GM21526 (cell line): ENCODE measurements at regions not wholly inside any gene's neighbourhood (a gene's known extent, or its start where the extent isn't known, plus 50 kb on each side); places are given as distances from the start of the nearest gene placed in this dataset.

ENCODE experiments used
- ATAC-seq: cut with Tn5 transposase; IDR thresholded peaks from one replicate; pipeline ENCODE4 v1.9.1; 2021; ENCODE audit warnings: moderate library complexity; ENCODE audit not compliant: unreplicated experiment, low FRiP score

DNA sequence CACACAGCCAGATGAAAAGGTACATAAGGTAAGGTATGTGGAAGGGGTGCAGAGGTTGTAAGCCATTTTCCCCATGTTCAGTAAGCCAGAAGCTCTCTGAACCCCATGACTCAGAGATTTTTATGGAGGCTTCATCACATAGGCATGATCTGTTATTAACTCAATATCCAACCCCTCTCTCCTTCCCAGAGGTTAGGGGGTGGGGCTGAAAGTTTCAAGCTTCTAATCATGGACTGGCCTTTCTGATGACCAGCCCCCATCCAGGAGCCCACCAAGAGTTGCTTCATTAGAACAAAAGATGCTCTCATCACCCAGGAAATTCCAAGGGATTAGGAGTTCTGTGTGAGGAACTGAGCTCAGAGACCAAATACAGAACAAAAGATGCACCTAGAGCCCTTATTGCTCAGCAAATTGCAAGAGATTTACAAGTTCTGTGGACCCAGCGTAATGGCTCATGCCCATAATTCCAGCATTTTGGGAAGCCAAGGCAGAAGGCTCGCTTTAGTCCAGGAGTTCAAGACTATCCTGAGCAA lies 103.2 kb upstream of the DAAM1 start:
- ATAC-seq, result no peak

DNA sequence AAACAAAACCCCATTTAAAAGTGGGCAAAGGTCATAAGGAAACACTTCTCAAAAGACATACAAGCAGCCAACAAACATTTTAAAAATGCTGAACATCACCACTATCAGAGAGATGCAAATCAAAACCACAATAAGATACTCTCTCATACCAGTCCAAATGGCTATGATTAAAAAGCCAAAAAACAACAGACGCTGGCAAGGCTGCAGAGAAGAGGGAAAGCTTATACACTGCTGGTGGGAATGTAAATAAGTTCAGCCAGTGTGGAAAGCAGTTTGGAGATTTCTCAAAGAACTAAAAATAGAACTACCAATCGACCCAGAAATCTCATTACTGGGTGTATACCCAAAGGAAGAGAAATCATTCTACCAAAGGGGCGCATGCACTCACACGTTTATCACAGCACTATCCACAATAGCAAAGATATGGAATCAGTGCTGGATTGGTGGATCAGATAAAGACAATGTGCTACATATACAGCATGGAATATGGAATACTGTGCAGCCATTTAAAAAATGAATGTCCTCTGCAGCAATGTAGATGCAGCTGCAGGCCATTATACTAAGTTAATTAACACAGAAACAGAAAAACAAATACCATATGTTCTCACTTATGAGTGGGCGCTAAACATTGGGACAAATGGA lies 102.1 kb upstream of the DAAM1 start:
- no peak for ATAC-seq

DNA sequence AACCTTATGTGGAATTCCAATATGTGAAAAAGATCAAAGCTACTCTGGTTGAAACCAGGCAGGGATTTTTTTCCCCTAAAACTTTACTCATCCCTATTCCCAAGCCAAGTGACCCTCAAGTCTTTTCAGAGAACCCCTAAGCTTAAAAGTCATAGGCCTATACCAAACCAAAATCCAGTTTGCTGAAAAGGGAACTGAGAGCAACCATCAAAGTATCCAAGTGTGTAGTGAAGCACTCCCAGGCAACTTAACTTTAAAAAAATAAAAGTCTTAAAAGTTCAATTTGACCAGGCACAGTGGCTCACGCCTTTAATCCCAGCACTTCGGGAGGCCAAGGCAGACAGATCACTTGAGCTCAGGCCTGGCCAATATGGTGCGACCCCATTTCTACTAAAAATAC lies 101.2 kb upstream of the DAAM1 start:
- no peak for ATAC-seq

DNA sequence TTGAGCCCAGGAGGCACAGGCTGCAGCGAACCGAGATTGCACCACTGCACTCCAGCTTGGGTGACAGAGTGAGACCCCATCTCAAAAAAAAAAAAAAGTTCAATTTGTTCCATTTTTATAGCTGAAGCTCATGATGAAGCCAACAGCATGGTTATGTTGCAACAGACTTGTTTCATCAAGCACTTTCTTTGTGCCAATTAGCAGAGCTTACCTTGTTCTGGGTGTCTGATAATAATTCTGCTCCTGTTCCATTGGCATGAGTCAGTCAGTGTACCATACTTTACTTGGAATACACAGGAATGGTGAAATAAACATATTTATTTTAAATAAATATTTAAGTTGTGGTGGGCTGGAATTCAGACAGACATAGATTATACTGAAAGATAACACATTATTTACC lies 100.8 kb upstream of the DAAM1 start:
- no peak for ATAC-seq

DNA sequence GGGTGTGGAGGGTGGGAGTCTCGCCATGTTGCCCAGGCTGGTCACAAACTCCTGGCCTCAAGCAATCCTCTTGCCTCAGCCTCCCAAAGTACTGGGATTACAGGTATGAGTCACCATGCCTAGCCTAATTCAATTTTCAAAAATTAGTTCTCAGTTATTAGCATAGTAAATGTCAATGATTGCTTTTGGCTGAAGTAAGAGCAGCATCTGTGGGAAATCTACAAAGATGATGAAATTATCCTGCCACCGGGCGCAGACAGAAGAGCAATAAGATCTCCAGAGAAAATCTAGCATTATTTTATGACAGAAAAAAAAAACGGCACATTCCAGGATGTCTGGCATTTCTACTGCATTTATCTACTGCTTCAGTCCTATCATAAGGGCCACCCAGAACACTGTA lies 97.9 kb upstream of the DAAM1 start:
- ATAC-seq, result no peak

DNA sequence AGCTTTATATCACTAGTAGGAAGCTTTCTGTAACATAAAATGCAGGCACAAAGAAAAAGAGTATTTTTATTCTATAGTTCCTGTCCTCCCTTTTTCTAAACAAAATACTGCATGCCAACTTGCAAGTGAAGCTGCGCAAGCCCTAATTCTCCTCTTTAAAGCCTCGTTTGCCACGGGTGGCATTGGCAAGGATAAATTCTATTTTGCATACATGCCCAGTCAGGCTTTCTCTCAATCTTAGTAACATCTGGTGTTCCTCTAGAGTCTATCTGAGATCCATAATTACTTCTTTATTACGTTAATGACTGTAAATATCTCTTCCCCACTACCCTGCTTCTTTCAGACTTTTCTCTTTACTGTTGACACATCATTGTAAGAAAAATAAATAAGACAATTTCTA lies 97.1 kb upstream of the DAAM1 start:
- no peak for ATAC-seq

DNA sequence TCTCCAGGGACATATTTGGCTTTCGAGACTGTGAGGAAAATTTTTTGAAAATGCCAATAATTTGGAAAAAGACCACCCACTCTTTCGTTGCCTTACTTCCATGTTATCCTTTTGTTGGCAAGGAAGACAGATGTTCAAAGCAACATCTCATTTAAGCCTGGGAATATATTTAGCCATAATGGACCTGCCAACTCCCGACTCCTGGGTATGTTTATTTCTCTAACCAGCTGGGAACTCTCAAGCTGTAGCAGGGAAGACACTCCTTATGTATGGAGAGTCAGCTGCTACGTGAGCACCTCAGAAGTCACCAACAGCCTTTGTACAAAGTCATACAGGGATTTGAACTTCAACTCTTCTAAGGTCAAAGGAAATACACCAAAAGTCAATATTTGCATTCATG lies 96.5 kb upstream of the DAAM1 start:
- no peak for ATAC-seq

DNA sequence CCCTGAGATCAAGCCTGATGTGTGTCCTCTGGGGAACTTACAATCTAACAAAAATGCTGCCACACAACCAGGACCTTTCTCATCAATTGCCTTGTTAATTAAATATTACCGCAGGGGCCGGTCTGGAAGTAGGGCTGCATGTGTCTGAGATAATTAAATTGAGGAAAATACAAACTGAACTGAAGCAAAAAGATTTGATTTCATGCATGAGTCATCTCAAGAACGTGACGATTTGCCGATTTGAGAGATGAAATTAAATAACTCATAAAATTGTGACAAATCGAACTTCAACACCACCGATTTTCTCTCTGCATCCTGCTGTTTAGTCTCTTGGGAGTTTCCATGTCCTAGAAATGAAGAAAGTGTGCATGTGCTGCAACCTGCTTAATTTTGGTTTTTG lies 94.6 kb upstream of the DAAM1 start:
- ATAC-seq, result no peak

DNA sequence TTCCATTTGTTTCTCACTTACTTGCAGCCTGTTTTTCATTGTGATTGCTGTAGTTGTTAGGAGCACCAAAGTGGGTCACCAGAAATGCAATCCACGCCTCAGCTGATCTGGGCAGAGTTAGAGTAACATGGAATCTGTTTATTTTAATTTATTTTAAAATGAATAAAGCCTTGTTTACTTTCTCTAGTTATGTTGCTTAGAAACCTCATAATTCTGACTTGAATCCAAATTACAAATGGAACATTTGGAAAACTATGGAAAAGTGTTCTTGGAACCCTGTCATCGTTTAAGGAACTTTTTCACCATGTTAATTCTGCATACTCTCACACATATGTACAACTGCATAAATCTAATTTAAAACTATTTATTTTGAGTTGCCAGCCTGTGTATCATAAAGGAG lies 92.2 kb upstream of the DAAM1 start:
- no peak for ATAC-seq

DNA sequence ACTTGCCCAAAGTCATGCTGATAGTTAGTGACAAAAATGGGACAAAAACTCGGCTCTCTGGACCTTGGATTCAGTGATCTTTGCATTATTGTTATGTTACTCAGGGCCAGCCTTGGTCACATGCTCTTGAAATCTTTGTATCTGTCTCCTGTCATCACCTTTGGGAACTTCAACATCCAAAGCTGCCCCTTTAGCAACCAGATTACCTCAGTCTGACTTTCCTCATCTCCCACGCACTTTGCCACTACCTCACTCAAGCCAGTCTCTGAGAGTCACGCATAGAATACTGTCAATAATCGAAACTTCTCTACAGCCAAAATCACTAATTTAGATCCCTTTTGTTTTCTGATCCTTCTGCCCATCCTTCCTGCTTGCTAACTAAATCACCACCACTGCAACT lies 90.8 kb upstream of the DAAM1 start:
- no peak for ATAC-seq

DNA sequence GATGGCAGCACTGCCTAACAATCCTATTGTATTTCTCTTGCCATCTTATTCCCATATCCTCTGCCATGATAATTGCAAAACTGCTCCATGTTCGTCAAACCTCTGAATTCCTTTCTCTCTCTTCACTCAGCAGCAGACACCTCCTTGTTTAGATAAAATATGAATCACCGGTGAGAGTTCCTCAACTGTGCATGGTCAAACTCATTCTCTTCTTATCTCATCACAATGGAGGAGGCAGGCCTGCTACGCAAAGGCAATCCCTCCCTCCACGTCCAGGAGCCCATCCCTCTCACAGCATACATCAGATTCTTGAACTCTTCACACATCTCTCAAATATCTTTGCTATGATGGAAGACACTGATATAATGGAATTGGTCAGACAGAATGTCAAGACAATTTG lies 90.1 kb upstream of the DAAM1 start:
- no peak for ATAC-seq

DNA sequence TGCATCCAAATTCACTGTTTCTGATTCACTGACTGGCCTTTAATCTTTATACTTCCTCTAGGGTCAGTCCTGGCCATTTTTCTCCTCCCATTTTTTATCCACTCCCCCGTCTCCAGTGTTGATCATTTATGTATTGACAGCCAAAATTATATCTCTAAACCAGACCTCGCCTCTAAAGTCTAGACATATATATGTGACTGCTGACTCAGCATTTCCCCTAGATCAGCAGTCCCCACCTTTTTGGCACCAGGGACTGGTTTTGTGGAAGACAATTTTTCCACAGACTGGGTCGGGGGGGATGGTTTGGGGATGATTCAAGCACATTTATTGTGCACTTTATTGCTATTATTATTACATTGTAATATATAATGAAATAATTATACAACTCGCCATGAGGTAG lies 88.3 kb upstream of the DAAM1 start:
- no peak for ATAC-seq

DNA sequence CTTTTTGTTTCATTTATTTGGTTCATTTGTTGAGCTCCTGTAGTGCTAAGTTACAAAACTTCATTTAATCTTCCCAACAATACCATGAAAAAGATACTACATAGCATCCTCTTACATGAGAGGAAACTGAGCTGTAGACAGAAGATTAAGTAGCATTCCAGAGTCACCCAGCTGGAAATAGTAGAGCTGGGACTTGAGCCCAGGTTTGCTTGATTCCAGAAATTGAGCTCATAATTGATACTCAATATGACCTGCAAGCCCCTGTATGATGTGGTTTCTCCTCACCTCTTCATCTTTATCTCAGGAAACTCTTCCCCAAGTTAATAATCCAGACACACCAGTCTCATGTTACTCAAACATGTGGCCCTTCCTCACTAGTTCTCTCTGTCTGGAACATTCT lies 87.0 kb upstream of the DAAM1 start:
- no peak for ATAC-seq

DNA sequence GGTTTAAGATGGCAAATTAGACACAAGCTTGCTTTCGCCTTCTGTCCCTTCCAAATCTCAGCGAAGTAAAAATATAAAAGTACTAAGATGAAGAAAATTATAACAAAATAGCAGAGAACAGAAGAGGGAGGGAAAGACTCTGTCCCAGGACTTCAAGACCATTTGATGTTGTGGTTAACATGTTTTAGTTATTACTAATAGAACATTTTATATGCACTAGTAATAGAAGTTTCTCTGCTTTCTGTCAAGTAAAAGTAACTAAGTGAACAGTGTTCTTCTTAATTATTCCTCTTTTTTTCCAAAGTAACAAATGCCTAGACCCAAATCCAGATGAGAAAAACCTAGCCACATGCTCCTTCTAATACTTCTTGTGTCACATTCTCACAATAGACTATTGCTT lies 85.1 kb upstream of the DAAM1 start:
- ATAC-seq, result no peak

DNA sequence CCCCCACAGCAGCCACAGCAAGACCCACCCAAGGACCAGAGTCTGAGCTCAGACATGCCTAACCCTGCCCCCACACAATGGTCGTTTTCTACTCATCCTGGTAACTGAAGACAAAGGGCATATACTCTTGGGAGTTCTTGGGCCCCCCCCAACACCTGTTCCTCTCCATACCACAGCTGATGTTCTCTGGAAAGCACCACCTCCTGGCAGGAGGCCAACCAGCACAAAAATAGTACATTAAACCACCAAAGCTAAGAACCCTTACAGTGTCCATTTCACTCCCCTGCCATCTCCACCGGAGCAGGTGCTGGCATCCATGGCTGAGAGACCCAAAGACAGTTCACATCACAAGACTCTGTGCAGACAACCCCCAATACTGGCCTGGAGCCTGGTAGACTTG lies 80.6 kb upstream of the DAAM1 start:
- ATAC-seq, result no peak

DNA sequence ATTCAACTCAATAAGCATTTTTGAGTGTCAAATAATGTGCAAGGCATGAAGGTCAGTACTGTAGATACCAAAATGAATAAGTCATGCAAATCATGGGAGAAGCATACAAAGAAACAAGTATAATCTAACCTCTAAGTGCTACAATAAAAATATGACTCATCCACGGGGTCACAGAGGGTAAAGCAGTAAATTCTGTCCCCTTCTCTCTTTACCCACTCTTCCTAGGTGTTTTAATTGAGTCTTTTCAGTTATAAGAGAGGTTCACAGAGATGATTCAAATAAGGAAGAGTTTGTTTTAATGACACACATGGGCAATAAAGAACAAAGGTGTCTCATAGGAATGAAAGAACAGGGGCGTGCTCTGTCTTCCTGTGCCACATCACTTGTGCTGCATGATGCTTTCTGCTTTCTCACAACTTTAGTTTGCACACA lies 71.5 kb upstream of the DAAM1 start:
- no peak for ATAC-seq

DNA sequence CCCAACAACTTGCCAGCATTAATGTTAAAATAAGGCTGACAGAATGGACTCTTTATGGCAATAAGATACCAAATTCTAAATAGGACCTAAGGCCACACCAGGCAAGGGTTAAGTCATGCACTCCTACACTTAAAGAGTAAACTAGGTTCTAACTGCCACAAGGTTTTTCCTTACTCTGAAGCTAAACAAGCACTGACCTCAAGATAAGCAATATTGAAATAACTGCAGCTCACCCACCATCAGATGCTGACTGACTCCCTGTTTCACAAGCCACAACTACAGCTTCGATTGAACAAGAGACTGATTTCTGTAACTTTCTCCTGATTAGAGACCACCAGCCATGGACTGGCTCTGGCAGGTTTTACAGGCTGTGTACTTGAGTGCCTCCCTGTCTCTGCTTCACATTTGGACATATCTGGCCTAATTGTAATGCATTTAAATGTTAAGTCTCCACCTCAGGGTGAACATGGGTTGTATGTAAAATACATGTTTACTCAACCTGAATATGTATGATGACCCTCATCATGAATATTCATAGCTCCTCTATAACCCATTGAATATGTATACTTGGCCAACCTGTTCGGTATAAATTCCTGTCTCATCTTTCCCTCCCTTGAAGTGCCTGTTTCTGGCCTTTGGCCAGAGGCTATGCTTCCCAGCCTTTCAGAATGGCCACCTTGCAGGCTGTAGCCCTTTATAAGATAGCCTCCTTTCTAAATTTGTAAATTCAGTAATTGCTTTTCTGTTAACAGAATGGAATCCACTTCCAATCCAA lies 70.5 kb upstream of the DAAM1 start:
- no peak for ATAC-seq

DNA sequence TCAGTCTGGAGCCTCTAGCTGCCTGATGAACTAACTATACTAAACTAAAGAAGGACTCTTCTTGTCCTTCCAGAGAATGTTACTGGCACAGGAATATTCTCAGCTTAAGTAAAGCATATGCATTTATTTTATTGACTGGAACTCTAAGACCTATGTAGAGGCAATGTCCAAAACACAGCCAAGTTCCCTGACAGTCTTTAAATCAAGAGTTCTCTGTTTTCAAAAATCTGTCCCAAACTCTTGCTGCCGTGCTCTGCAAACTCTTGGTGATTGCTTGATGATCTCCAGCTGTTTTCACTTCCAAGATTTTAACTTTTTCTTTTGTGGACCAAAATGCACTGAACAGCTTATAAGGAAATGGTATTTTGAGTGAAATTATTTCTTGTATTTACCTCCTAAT lies 67.5 kb upstream of the DAAM1 start:
- no peak for ATAC-seq

DNA sequence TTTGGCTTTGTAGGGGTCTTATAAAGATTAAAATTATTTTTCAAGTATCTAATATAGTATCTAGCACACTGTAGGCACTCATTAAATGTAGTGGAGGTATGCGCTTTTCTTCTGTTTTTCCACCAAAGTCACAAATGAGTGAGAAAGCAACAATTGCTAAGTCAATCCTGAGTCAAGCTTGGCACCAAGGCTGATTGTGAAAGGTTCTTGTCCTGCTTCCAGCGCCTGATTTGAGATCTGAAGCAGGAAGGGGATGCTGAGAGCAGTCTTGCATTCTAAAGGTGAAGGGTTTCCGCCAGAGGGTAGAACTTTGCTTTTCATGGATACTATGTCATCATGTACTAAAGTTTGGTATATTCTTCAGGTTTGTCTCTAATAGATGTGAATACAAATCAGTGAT lies 64.9 kb upstream of the DAAM1 start:
- ATAC-seq, result no peak

DNA sequence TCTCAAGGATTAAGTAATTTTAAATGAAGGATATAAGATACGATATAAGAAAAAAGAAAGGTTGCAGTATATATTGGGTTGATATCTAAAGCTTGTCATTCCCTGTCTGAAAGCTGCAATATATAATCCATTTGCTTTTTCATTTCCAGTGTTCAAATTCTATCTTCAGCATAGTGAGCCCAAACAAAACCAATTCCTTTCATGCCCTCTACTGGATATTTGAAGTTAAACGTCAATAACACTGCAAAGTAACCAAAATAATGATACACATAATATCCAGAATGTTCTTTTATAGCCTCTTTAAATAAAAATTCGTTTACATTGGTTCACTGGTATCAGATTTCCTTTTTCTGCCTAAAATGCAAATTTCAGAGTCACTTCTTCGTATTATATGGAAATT lies 64.5 kb upstream of the DAAM1 start:
- ATAC-seq, result no peak

DNA sequence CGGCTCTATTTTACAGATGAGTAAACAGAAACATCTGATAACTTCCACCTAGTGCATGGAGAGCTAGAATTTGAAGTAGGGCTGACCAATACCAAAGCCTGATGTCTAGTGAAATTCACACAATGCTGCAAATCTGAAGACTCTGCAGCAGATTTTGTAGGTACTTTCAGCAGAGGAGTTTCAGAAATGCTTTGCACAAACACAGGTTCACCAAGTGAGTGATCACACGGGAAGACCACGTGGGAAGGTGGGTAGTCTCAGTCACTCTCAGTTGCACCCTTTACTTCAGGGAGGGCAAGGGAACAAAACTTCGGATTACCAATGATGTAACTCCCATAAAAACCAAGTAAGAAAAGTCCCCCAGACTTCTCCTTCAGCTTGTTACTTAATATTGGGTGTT lies 63.3 kb upstream of the DAAM1 start:
- ATAC-seq, result no peak

DNA sequence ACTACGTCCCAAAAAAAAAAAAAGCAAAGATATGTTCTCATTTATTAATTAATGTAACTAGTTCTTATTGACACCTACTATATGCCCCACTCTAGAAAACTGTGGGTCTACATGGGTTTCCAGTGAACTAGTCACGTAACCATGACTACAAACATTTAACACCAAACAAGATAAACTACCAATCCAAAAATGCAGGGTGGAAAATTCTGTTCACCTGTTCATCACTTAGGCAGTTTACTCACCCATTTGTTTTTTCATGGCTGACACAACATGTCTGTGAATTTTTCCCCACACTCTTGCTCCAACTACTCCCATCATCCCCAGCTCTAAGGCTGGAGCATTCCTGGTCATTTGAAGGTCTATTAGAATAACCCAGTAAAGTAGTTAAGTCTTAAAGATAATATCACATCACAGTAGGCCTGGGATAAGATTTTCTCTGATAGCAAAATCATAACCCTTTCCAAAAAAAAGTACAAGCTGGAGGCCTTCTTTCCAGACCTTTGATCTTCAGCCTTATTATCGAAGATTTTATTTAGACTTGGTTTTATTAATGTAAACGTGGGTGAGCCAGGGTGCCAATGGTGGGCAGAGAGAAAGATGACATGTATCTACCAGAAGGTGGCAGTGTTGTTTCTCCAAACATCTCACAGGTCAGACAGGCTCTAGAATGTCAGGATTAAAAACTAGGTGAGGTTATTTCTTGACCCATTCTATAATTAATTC lies 61.6 kb upstream of the DAAM1 start:
- peak; percentile 85 for ATAC-seq
